ENCODE measurements at regions not wholly inside any gene's neighbourhood (a gene's known extent, or its start where the extent isn't known, plus 50 kb on each side); places are given as distances from the start of the nearest gene placed in this dataset.

GRCh38 chr11:116100016-116100415 is 595.8 kb upstream of the CADM1 start:
- Histone ChIP-seq H3K27ac (no peak overlapping the region), H3K4me3 (no peak overlapping the region), H3K4me1 (replicated peaks) (no peaks in the 10 kb centered on the region), H3K9me3 (replicated peaks) (no peaks in the 10 kb centered on the region), H3K36me3 (no peaks in the 10 kb centered on the region), H3K27me3 (replicated peaks) (no peaks in the 10 kb centered on the region)
- no peak for DNase-seq (ENCODE audit: low read depth in 1 of 2, low spot score in 2 of 2)

- no peak for DNase-seq (ENCODE audit: low read depth in 1 of 2, low spot score in 2 of 2)
- H3K27ac ChIP-seq: no peak overlapping the region
- H3K4me3 ChIP-seq: no peak overlapping the region
- H3K4me1 ChIP-seq (replicated peaks): no peaks in the 10 kb centered on the region
- no peaks in the 10 kb centered on the region for H3K36me3 ChIP-seq
- H3K9me3 ChIP-seq (replicated peaks): no peaks in the 10 kb centered on the region
- H3K27me3 ChIP-seq (replicated peaks): no peaks in the 10 kb centered on the region
These were observed 595.3 kb upstream of the CADM1 start for GRCh38 chr11:116099541-116099940.

- Histone ChIP-seq H3K9me3 (replicated peaks) (no peaks in the 10 kb centered on the region), H3K4me3 (no peak overlapping the region), H3K27me3 (replicated peaks) (no peaks in the 10 kb centered on the region), H3K4me1 (replicated peaks) (no peaks in the 10 kb centered on the region), H3K27ac (no peak overlapping the region), H3K36me3 (no peaks in the 10 kb centered on the region)
- DNase-seq (ENCODE audit: low read depth in 1 of 2, low spot score in 2 of 2): no peak
These were observed 592.2 kb upstream of the CADM1 start for GRCh38 chr11:116096272-116096995.

- H3K27me3 ChIP-seq (replicated peaks): no peaks in the 10 kb centered on the region
- no peak overlapping the region for H3K27ac ChIP-seq
- H3K36me3 ChIP-seq: no peaks in the 10 kb centered on the region
- no peak overlapping the region for H3K4me3 ChIP-seq
- no peak for DNase-seq (ENCODE audit: low read depth in 1 of 2, low spot score in 2 of 2)
- no peaks in the 10 kb centered on the region for H3K4me1 ChIP-seq (replicated peaks)
- no peaks in the 10 kb centered on the region for H3K9me3 ChIP-seq (replicated peaks)
These were observed 589.5 kb upstream of the CADM1 start for GRCh38 chr11:116093481-116094270.

GRCh38 chr11:116093065-116093464 is 588.9 kb upstream of the CADM1 start:
- Histone ChIP-seq H3K27ac (no peak overlapping the region), H3K4me3 (no peak overlapping the region), H3K4me1 (replicated peaks) (no peaks in the 10 kb centered on the region), H3K27me3 (replicated peaks) (no peaks in the 10 kb centered on the region), H3K36me3 (no peaks in the 10 kb centered on the region), H3K9me3 (replicated peaks) (no peaks in the 10 kb centered on the region)
- DNase-seq (ENCODE audit: low read depth in 1 of 2, low spot score in 2 of 2): no peak

GRCh38 chr11:116086426-116086825 is 582.2 kb upstream of the CADM1 start:
- Histone ChIP-seq H3K36me3 (no peaks in the 10 kb centered on the region), H3K9me3 (replicated peaks) (no peaks in the 10 kb centered on the region), H3K4me1 (replicated peaks) (no peaks in the 10 kb centered on the region), H3K4me3 (no peak overlapping the region), H3K27ac (no peak overlapping the region), H3K27me3 (replicated peaks) (no peaks in the 10 kb centered on the region)
- DNase-seq (ENCODE audit: low read depth in 1 of 2, low spot score in 2 of 2): no peak

GRCh38 chr11:116085031-116085635 is 580.9 kb upstream of the CADM1 start:
- Histone ChIP-seq H3K9me3 (replicated peaks) (no peaks in the 10 kb centered on the region), H3K36me3 (no peaks in the 10 kb centered on the region), H3K27me3 (replicated peaks) (no peaks in the 10 kb centered on the region)

GRCh38 chr11:116084511-116084910 is 580.3 kb upstream of the CADM1 start:
- H3K27me3 ChIP-seq (replicated peaks): no peaks in the 10 kb centered on the region
- no peak overlapping the region for H3K27ac ChIP-seq
- no peak overlapping the region for H3K4me3 ChIP-seq
- no peak for DNase-seq (ENCODE audit: low read depth in 1 of 2, low spot score in 2 of 2)
- no peaks in the 10 kb centered on the region for H3K9me3 ChIP-seq (replicated peaks)
- no peaks in the 10 kb centered on the region for H3K4me1 ChIP-seq (replicated peaks)
- no peaks in the 10 kb centered on the region for H3K36me3 ChIP-seq

More at GRCh38 chr11:116085031-116085635, 580.9 kb upstream of the CADM1 start:
- H3K27ac ChIP-seq: no peak overlapping the region
- no peaks in the 10 kb centered on the region for H3K4me1 ChIP-seq (replicated peaks)
- no peak for DNase-seq (ENCODE audit: low read depth in 1 of 2, low spot score in 2 of 2)
- H3K4me3 ChIP-seq: no peak overlapping the region

- no peak overlapping the region for H3K4me3 ChIP-seq
- no peaks in the 10 kb centered on the region for H3K4me1 ChIP-seq (replicated peaks)
- no peak overlapping the region for H3K27ac ChIP-seq
- no peaks in the 10 kb centered on the region for H3K27me3 ChIP-seq (replicated peaks)
- DNase-seq (ENCODE audit: low read depth in 1 of 2, low spot score in 2 of 2): no peak
- H3K36me3 ChIP-seq: no peaks in the 10 kb centered on the region
- no peaks in the 10 kb centered on the region for H3K9me3 ChIP-seq (replicated peaks)
These were observed 578.0 kb upstream of the CADM1 start for GRCh38 chr11:116082256-116082655.

- Histone ChIP-seq H3K9me3 (replicated peaks) (no peaks in the 10 kb centered on the region), H3K36me3 (no peaks in the 10 kb centered on the region), H3K27ac (no peak overlapping the region)
These were observed 575.4 kb upstream of the CADM1 start for GRCh38 chr11:116079580-116079979.

GRCh38 chr11:116078101-116078591 is 573.9 kb upstream of the CADM1 start:
- no peak overlapping the region for H3K27ac ChIP-seq
- no peaks in the 10 kb centered on the region for H3K36me3 ChIP-seq
- no peak for DNase-seq (ENCODE audit: low read depth in 1 of 2, low spot score in 2 of 2)
- H3K4me3 ChIP-seq: no peak overlapping the region
- no peaks in the 10 kb centered on the region for H3K9me3 ChIP-seq (replicated peaks)
- no peaks in the 10 kb centered on the region for H3K4me1 ChIP-seq (replicated peaks)
- H3K27me3 ChIP-seq (replicated peaks): no peaks in the 10 kb centered on the region

More at GRCh38 chr11:116079580-116079979, 575.4 kb upstream of the CADM1 start:
- Histone ChIP-seq H3K4me3 (no peak overlapping the region), H3K4me1 (replicated peaks) (no peaks in the 10 kb centered on the region), H3K27me3 (replicated peaks) (no peaks in the 10 kb centered on the region)
- DNase-seq (ENCODE audit: low read depth in 1 of 2, low spot score in 2 of 2): no peak

GRCh38 chr11:116077092-116077491 is 572.9 kb upstream of the CADM1 start:
- H3K27me3 ChIP-seq (replicated peaks): no peaks in the 10 kb centered on the region
- no peak for DNase-seq (ENCODE audit: low read depth in 1 of 2, low spot score in 2 of 2)
- no peak overlapping the region for H3K4me3 ChIP-seq
- no peaks in the 10 kb centered on the region for H3K9me3 ChIP-seq (replicated peaks)
- no peak overlapping the region for H3K27ac ChIP-seq
- no peaks in the 10 kb centered on the region for H3K36me3 ChIP-seq
- no peaks in the 10 kb centered on the region for H3K4me1 ChIP-seq (replicated peaks)

GRCh38 chr11:116073854-116074837 is 569.9 kb upstream of the CADM1 start:
- Histone ChIP-seq H3K9me3 (replicated peaks) (no peaks in the 10 kb centered on the region), H3K4me1 (replicated peaks) (no peaks in the 10 kb centered on the region), H3K36me3 (no peaks in the 10 kb centered on the region), H3K4me3 (no peak overlapping the region), H3K27me3 (replicated peaks) (no peaks in the 10 kb centered on the region), H3K27ac (no peak overlapping the region)
- DNase-seq (ENCODE audit: low read depth in 1 of 2, low spot score in 2 of 2): no peak

Measured in SJSA1 (cell line).